Left lung (tissue), 4 donors: ENCODE measurements at regions not wholly inside any gene's neighbourhood (a gene's known extent, or its start where the extent isn't known, plus 50 kb on each side); places are given as distances from the start of the nearest gene placed in this dataset.

ENCODE experiments used
- ATAC-seq: fragments of 200-7000 bp; cut with Tn5 transposase; one replicate; pipeline ENCODE4 v1.9.1; 2020; ENCODE audit warnings: moderate library complexity
- DNase-seq, 4 donors: peaks; one replicate each; pipeline ENCODE4 v3.0.0-alpha.2; 2013 to 2020
- H3K27ac ChIP-seq, 2 donors: fragments of 200-600 bp; sonication (generic) in 1 of 2; one replicate each; pipeline versions ENCODE4 v1.5.0 to v1.8.0; 2020 to 2021
- H3K27me3 ChIP-seq, 2 donors: fragments of 200-600 bp; sonication (generic) in 1 of 2; one replicate each; pipeline versions ENCODE4 v1.5.0 to v1.8.0; 2020 to 2021
- H3K36me3 ChIP-seq, 2 donors: fragments of 200-600 bp; sonication (generic) in 1 of 2; one replicate each; pipeline versions ENCODE4 v1.5.0 to v1.8.0; 2020 to 2021
- H3K4me1 ChIP-seq, 2 donors: fragments of 200-600 bp; one replicate each; pipeline ENCODE4 v1.8.0; 2021
- H3K4me3 ChIP-seq, 2 donors: fragments of 200-600 bp; sonication (generic) in 1 of 2; one replicate each; pipeline versions ENCODE4 v1.5.0 to v1.8.0; 2020 to 2021; ENCODE audit warnings: mild to moderate bottlenecking in 1 of 2
- H3K9me3 ChIP-seq, 2 donors: fragments of 200-600 bp; sonication (generic) in 1 of 2; one replicate each; pipeline versions ENCODE4 v1.5.0 to v1.8.0; 2020 to 2021
- intact Hi-C, 2 donors: fragments of 100-400 bp; cut with DNase I; formaldehyde crosslinking; loops; one replicate each; pipeline versions ENCODE4 v1.11.2 to v1.14.2; 2022
- TF ChIP-seq, protein P1 (sequence below), 2 donors: fragments of 200-600 bp; sonication (generic) in 1 of 2; IDR thresholded peaks; one replicate each; pipeline versions ENCODE4 v1.5.0 to v1.8.0; 2021; ENCODE audit warnings: antibody characterized with exemption in 2 of 2
- donor health status: DM: no; HTN: yes; CAD: no.
- donor health status: DM: no; HTN: no; CAD: no.

DNA sequence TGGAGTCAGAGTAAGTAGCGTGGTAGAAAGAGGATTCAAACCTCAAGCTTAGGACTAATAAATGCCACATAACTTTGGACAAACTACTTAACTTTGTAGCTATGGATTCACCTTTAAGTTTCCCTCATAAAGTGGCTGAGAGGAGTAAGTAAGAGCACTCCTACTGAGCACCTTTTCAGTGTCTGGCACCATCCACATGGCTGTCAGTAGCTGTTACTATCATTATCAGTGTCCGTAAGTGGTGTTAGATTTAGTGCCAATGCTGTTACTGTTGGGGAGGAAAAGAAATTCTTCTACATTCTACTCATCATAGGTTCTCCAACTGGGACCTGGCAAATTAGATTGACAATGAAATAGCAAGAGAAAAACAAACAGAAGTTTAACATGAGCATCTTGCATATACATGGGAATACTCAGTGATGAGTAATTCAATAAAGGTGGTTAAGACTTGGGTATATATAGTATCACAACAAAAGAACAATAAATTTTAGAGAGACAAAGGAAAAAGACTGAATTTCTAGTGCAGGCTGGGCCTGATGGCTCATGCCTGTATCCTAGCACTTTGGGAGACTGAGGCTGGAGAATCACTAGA is 165.6 kb upstream of the NBEA start:
- TF ChIP-seq, protein P1, sequence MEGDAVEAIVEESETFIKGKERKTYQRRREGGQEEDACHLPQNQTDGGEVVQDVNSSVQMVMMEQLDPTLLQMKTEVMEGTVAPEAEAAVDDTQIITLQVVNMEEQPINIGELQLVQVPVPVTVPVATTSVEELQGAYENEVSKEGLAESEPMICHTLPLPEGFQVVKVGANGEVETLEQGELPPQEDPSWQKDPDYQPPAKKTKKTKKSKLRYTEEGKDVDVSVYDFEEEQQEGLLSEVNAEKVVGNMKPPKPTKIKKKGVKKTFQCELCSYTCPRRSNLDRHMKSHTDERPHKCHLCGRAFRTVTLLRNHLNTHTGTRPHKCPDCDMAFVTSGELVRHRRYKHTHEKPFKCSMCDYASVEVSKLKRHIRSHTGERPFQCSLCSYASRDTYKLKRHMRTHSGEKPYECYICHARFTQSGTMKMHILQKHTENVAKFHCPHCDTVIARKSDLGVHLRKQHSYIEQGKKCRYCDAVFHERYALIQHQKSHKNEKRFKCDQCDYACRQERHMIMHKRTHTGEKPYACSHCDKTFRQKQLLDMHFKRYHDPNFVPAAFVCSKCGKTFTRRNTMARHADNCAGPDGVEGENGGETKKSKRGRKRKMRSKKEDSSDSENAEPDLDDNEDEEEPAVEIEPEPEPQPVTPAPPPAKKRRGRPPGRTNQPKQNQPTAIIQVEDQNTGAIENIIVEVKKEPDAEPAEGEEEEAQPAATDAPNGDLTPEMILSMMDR (IDR thresholded peaks at IDR 0.05): no peak
- H3K9me3 ChIP-seq: peaks cover 0 to 6% of the 10 kb centered on the region in 2 donors
- no peaks in the 10 kb centered on the region for H3K36me3 ChIP-seq
- intact Hi-C loops: no loop called here
- no peak overlapping the region for H3K4me3 ChIP-seq
- ATAC-seq (no peak), DNase-seq (no peak)
- H3K4me1 ChIP-seq: no peaks in the 10 kb centered on the region
- H3K27ac ChIP-seq: no peak overlapping the region
- H3K27me3 ChIP-seq: no peaks in the 10 kb centered on the region

DNA sequence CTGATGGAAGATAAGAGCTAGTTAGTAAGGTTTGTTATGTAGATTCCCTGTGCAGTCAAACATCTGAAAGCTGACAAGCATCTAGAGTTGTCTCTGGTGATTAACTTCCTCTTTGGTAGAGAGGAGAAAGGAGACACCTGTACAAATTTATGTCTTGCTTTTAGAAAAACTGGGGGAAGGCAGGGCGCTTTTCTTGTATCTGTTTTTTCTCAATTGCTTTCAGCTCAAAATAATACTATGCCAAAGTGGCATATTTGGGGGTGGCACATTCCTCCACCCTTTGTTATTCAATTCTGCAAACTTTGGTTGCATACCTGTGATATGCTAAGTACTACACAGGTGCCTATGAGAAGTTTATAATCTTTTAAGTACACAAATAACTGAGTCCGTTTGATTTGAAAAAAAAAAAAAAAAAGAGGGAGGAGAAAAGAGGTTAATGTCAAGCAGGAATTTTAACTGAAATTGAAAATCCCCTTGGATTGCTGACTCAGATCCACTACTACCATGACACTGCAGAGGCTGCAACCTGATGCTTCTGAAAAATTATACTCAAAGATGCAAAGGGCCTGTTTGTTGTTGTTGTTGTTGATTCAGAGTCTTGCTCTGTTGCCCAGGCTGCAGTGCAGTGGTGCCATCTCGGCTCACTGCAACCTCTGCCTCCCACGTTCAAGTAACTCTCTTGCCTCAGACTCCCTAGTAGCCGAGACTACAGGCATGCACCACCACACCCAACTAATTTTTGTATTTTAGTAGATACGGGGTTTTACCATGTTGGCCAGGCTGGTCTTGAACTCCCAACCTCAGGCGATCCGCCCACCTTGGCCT is 164.8 kb upstream of the NBEA start:
- Histone ChIP-seq H3K36me3 (no peaks in the 10 kb centered on the region), H3K4me3 (no peak overlapping the region), H3K27ac (no peak overlapping the region), H3K9me3 (peaks cover 0 to 9% of the 10 kb centered on the region in 2 donors), H3K4me1 (no peaks in the 10 kb centered on the region), H3K27me3 (no peaks in the 10 kb centered on the region)
- TF ChIP-seq, protein P1 (IDR thresholded peaks at IDR 0.05): no peak
- intact Hi-C loops: no loop called here
- DNase-seq (no peak), ATAC-seq (peak; percentile 47)

DNA sequence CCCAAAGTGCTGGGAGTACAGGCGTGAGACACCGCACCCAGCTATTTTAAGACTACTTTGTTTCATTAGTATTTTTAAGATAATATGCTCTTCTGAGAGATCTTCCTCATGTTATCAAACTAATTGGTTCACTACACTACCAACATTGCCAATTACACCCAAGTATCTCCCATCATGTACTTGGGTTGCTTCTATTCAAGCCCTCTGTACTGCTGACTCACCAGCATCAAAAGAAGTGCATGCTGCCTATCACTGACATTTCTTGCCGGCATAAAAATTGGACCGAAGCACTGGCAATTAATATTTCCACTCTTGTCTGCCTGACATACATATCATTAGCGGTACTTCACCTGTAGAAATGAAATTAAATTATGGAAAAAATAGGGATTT is 164.2 kb upstream of the NBEA start:
- TF ChIP-seq, protein P1 (IDR thresholded peaks at IDR 0.05): no peak
- H3K27me3 ChIP-seq: no peaks in the 10 kb centered on the region
- peaks cover 0 to 15% of the 10 kb centered on the region in 2 donors for H3K9me3 ChIP-seq
- no peaks in the 10 kb centered on the region for H3K4me1 ChIP-seq
- DNase-seq (no peak), ATAC-seq (no peak)
- intact Hi-C loops: no loop called here
- no peak overlapping the region for H3K27ac ChIP-seq
- no peak overlapping the region for H3K4me3 ChIP-seq
- no peaks in the 10 kb centered on the region for H3K36me3 ChIP-seq

DNA sequence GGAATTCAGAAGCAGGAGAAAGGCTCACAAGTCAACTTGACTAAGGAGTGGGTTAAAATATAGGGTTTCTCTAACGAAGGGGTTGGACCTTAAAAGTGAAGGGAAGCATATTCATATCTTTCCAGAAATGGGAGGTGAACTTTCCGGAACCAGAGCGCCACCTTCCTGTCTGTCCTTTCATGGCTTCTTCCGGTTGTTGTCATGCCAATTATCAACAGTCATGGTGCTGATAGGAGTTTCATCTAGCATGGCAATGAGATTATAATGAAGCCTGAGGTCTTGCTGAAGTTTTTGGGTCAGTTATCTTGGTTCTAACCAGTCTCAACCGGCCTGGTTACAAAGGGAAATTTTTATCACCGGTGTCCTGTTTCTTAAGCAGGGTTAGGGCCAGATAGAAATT is 162.9 kb upstream of the NBEA start:
- Histone ChIP-seq H3K27ac (no peak overlapping the region), H3K9me3 (peaks cover 0 to 26% of the 10 kb centered on the region in 2 donors), H3K36me3 (no peaks in the 10 kb centered on the region), H3K4me1 (no peaks in the 10 kb centered on the region), H3K4me3 (no peak overlapping the region), H3K27me3 (no peaks in the 10 kb centered on the region)
- DNase-seq: no peak
- no peak for ATAC-seq
- TF ChIP-seq, protein P1 (IDR thresholded peaks at IDR 0.05): no peak
- intact Hi-C loops: no loop called here

DNA sequence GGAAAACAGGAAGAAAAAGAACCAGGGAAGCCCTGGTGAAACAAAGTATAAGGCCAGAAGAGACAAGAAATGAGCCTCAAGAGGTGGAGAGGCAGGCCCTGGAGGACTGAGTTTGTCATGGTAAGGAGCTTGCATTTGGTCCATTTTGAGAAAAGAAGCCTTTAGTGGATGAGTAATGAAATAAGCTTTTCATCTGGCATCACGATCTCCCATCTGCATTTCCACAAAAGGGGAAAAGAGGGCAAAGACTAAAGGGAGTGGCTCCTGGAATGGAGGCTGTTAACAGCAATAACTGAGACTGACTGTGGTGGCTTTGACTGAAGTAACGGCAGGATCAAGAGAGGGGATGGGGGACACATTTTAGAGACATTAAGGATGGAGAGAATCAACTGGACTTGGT is 148.8 kb upstream of the NBEA start:
- Histone ChIP-seq H3K9me3 (peaks cover 0 to 41% of the 10 kb centered on the region in 2 donors), H3K27me3 (no peaks in the 10 kb centered on the region), H3K4me3 (no peak overlapping the region), H3K36me3 (no peaks in the 10 kb centered on the region), H3K4me1 (no peaks in the 10 kb centered on the region), H3K27ac (no peak overlapping the region)
- ATAC-seq (no peak), DNase-seq (no peak)
- TF ChIP-seq, protein P1 (IDR thresholded peaks at IDR 0.05): no peak
- intact Hi-C loops: no loop called here
